ENCODE measurements at regions not wholly inside any gene's neighbourhood (a gene's known extent, or its start where the extent isn't known, plus 50 kb on each side); places are given as distances from the start of the nearest gene placed in this dataset.

DNA sequence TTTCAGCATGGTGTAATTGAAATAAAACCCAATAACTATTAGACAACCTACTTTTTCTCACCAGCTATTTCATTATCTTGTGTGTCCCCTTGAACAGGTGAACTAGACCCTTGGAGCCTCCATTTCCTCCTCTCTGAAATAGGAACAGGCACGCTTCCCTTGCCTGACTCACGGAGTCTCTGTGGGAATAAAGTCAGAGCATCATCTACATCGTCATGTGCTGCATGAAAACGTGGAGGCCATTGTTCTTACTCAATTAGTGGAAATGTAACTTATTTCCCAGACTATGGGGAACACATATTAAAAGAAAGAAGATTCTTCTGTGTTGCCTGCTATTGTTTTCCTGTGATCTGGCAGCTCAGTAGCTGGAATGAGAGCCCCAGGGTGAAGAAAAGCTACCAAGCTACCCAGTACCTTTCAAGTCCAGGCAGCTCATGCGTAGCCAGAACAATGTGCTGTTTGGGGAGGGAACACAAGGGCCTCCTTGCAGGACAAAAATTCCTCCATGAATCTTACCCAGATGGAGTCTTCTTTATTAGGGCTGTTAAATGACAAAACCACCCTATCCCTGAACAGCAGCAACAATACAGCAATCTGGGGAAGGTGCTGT is 59.8 kb downstream of the SOX11 start:
- DNase-seq (ENCODE audit: low spot score) = no peak

GRCh38 chr2:5756272-5756671 is 64.1 kb downstream of the SOX11 start:
- no peak for DNase-seq (ENCODE audit: low spot score)

DNA sequence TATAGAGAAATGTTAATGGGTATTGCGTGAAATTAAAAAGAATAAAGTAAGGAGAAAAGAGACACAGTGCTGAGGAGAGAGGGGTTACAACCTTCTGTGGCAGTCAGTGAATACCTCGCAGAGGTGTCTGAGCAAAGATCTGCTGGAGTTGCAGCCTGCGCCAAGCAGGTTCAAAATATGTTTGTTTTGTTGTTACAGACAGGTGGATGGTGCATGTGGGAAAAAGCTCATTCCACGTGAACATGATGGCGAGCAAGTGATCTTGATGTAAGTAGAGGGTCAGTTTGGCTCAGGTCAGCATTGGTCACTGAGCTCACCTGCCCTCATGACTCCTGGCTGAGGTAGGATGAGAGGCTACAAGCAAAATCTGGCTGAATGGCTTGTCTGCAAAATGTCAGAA is 66.2 kb downstream of the SOX11 start:
- DNase-seq (ENCODE audit: low spot score) = no peak

- no peak for DNase-seq (ENCODE audit: low spot score)
Measured at GRCh38 chr2:5759949-5760348, 67.8 kb downstream of the SOX11 start.

DNA sequence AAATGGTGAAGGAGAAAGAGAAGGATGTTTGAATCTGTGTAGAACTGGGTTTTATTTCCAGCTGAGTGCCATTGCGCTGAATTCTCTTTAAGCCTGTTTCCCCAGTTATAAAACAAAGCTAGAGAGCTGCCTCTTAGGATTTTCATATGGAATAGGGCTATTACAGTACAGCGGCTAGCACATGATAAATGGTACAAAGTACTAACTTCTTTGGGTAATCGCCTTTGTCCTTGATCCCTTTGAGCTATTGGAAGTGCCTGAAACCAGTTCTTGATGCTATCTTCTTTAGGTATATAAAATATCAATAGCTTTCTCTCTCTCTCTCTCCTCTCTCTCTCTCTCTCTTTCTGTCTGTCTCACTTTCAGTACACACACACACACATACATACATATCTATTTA is 71.3 kb downstream of the SOX11 start:
- no peak for DNase-seq (ENCODE audit: low spot score)

- no peak for DNase-seq (ENCODE audit: low spot score)
Measured at GRCh38 chr2:5764041-5764440, 71.9 kb downstream of the SOX11 start.

- no peak for DNase-seq (ENCODE audit: low spot score)
Measured at GRCh38 chr2:5766056-5766455, 73.9 kb downstream of the SOX11 start.

GRCh38 chr2:5766561-5766960 is 74.4 kb downstream of the SOX11 start:
- DNase-seq (ENCODE audit: low spot score) = no peak

GRCh38 chr2:5777131-5777535 is 84.9 kb downstream of the SOX11 start:
- no peak for DNase-seq (ENCODE audit: low spot score)

- no peak for DNase-seq (ENCODE audit: low spot score)
Measured at GRCh38 chr2:5781679-5782078, 89.5 kb downstream of the SOX11 start.

- no peak for DNase-seq (ENCODE audit: low spot score)
Measured at GRCh38 chr2:5782103-5782502, 89.9 kb downstream of the SOX11 start.

DNA sequence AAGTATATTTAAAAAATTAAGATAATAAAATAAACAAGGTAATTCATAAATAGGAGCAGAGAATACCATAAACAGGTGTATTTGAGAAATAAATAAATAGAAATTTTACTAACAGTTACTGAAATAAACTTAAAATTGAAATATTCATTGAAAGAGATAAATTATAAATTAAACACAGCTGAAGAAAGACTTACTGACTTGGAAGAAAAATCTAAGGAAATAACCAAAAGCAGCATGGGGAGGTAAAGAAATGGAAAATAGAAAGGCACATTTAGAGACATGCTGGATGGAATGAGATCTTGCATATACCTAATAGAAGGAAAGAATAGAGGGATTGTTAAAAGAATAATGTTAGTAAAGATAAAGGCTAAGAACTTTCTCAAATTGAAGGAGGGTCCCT is 96.3 kb downstream of the SOX11 start:
- no peak for DNase-seq (ENCODE audit: low spot score)

DNA sequence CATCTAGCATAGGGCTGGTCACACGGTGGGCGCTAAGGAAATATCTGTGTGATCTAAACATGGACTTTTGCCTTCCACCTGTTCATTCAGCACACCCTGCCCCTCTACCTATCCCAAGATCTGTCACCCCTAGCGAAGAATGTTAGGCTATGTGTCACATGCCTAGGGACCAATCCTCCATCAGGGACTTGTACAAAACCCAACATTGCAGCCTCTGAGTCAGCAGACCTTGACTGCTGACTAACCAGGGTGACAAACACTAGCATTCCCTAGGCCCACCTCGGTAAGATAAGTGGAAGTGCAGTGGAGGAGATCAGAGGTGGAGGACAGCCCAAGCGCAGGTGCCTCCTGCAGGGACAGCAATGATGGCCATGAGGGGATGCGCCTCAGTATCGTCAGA is 99.2 kb downstream of the SOX11 start:
- DNase-seq (ENCODE audit: low spot score) = no peak

DNA sequence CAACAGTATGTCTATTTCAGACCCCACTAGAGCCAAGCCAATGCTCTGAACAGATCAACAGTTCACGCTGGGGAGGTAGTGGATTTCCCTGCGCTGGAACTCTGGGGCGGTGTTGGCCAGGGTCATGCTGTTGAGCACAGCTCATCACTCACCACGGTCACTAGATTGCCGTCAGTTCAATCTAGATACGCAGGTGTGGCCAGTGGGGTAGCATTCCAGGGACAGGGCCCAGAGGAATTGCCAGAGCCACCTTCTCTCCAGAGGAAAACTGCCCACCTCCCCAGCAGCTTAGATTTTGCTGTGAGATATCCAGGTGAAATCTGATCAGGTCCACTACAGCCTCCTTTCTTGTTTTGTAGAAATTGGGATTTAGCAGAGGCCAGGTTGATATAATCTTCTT is 101.8 kb downstream of the SOX11 start:
- DNase-seq (ENCODE audit: low spot score) = no peak

DNA sequence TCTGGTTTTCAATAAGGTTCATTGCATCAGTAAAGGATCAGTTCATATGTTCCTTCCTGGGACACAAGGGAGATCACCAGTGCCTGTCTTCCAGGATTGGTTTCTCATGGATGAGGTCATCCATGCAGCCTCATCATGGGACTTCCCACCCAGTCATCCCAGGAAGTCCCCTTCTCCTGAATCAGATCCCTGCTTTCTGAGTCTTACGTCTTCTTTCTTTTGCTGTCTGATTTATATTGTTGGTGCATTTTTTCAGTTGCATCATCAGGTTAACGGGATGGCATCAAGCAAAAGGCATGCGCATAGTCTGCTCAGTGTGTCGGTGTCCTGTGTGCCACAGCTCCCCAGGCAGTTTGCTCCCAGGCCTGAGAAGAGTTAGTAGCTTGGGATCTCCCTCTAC is 105.9 kb downstream of the SOX11 start:
- DNase-seq (ENCODE audit: low spot score) = no peak

DNA sequence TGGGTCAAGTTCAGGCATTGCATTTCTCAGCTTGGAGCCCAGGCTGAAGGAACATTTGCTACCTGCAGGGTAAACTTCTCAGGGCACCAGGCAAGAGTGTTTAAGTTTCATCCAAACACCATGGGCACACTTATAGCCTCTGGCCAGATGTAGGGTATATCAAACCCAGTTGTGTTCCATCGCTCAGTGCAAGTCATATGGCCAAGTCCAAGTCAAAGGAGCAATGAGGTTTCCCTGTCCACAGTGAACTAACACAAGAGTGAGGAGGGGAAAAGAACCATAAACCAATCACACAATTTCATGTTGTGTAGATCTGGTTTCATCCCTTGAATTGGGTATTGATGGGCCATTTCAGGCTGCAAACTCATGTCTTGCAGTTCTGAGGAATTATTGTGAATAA is 107.2 kb downstream of the SOX11 start:
- no peak for DNase-seq (ENCODE audit: low spot score)

DNA sequence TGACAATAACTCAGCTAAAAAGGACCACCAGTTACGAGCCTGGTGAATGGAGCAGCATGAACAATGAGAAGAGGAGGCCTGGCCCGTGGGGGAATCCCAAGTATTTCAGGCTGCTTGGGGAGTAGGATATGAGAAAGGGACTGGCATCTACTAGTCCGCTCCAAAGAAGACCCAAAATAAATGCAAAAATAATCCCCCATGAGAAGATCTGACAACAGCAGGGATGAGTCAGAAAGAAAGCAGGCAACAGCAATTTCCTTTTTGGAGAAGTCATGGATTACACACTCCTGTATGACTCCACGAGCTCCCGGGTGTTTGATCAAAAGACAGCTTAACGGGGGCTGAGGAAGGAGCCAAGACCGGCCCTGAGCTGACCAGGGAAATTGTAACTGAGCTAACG is 111.4 kb downstream of the SOX11 start:
- DNase-seq (ENCODE audit: low spot score) = no peak

GRCh38 chr2:5818961-5819600 is 126.9 kb downstream of the SOX11 start:
- no peak for DNase-seq (ENCODE audit: low spot score)

GRCh38 chr2:5824126-5824525 is 131.9 kb downstream of the SOX11 start:
- no peak for DNase-seq (ENCODE audit: low spot score)

- no peak for DNase-seq (ENCODE audit: low spot score)
Measured at GRCh38 chr2:5825686-5826085, 133.5 kb downstream of the SOX11 start.

DNA sequence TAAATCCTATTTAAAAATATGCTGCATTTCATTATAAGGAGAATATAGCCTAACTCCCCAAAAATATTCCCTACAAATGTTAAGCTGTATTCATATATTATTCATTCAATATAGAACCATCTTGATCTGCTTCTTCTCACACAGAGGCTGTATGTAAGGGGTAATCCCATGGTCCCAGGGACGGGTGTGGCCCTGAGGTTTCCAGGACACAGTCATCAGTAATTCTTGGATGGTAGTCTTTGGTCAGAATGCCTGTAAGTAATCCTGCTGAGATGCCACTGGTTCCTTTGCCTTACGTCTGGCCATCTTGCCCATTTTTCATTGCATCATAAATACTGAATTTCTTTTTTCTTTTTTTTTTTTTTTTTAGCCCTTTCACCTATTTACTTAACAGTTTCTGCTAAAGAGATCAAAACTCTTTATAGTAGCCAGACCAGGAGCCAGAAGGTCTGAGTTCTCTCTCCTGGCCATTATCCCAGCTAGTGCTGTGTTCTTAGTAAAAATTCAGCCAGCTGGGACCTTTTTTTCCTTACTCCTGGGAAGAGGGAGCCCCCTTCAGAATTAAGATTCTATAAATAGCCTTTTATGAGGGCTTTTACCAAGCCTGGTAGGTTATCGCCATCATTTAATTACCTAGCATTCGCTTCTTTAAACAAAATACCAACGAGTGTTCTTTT is 134.9 kb downstream of the SOX11 start:
- no peak for DNase-seq (ENCODE audit: low spot score)

- no peak for DNase-seq (ENCODE audit: low spot score)
Measured at GRCh38 chr2:5834501-5834900, 142.3 kb downstream of the SOX11 start.

DNA sequence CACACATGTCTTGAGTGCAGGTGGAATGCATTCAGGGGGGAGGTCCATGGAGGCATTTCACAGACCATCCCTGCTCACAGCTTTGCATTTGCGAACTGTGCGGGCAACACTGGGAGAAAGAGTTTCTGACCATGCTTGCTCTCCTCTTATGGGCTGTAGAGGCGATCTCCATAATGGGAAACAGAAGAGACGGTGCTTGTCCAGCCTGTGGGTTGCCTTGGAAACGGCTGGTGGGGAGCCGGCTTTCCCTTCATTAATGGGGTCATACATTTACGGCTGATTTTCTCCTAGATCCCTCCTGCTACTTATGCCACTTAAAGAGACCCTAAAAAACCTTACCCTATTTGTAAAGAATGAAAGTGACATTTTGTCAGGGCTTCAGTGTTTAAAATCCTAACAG is 147.4 kb downstream of the SOX11 start:
- DNase-seq (ENCODE audit: low spot score) = no peak

DNA sequence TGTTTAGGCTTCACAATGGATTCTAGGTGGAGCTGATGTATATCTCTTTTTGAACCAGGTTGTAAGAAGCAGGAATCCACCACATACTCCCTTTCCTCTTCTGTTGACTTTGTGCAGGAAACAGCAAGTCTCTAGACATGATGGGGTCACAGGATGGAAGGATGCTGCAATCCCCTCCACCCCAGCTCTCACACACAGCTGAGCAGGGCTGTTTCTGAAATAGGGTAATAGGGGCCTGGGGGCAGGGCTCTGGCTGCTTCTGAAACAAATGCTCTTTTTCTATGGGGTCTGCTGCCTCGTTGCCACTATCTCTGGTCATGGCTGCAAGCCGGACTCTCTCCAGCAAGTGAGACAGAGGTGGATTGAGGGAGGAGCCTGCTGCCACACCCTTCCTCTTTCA is 148.9 kb downstream of the SOX11 start:
- DNase-seq (ENCODE audit: low spot score) = no peak

Measured in LoVo (cell line).